SKM-1 treated with dmso at 0.1 percent for 144 hours (cell line): ENCODE measurements at regions not wholly inside any gene's neighbourhood (a gene's known extent, or its start where the extent isn't known, plus 50 kb on each side); places are given as distances from the start of the nearest gene placed in this dataset.

Source experiments
- DNase-seq: peaks from one replicate; lab custom pipeline; 2025; ENCODE audit not compliant: unreplicated experiment; lab: John Stamatoyannopoulos, UW

DNA sequence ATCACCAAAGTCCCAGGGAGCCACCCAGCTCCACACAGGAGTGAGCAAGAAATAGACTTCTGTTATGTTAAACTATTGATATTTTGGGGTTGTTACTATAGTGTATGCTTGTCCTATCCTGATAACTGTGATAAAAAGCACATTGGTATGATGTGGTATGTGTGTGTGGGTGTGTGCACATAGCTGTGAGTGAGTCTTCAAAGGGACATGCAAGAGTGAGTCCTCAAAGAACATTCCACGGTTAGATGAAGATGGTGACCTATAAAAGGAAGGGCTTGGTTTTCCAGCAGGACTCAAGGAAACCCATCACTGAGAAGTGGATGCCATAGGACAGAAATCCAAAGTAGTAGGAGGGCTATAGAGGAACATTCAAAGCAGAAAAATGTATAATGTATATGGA, 342.9 kb downstream of the TSN start:
- DNase-seq: no peak

DNA sequence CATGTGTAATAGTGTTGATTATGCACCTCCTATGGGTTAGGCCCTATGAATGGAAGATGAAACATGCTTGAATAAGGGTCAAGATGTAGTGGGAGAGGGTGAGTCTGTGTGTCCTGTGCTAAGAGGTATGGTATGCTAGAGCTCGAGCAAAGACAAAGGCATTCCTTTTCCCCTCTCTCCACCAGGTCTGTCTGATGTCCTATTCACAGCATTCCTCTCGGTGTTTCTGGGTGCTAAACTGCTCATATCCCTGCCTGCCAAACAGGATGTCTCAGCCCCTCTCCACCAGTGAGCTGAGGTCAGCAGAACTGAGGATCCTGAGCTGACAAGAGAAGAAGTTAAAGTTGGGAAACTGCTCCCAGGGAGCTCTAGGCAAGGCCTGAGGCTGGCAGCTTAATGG, 344.9 kb downstream of the TSN start:
- DNase-seq: no peak

DNA sequence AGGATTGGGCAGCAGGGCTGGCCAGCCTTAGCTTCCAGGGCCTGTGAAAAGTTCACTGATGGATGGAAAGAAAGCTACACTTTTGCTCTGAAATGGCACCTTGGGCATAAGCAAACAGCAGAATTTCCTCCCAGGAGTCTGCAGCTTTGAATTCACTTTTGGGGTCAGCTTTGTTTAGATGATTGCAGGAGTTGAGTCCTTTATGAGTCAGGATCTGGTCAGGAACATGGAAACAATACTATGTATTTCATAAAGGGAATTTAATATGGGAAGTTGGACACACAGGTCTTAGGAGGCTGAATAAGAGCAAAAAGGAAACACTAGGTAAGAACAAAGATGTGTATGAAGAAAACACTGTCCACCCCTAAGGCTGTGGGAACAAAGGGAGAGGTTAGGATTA, 345.3 kb downstream of the TSN start:
- DNase-seq: no peak

DNA sequence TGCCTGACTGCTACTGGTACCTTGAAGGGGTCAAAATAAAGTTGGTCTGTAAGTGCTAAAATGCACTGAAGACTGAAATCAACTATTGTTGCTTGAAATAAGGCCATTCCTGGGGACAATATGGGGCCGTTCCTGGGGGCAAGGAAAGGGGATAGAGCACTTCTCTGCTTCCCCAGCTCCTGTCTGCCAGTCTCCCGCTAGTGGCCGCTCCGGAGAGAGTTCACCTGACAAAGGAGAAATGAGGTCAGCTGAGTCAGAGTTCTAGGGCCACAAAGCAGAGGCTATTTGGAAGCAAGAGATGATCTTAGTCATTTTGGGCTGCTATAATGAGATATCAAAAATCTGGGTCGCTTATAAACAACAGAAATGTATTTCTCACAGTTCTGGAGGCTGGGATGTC, 345.9 kb downstream of the TSN start:
- DNase-seq: no peak

DNA sequence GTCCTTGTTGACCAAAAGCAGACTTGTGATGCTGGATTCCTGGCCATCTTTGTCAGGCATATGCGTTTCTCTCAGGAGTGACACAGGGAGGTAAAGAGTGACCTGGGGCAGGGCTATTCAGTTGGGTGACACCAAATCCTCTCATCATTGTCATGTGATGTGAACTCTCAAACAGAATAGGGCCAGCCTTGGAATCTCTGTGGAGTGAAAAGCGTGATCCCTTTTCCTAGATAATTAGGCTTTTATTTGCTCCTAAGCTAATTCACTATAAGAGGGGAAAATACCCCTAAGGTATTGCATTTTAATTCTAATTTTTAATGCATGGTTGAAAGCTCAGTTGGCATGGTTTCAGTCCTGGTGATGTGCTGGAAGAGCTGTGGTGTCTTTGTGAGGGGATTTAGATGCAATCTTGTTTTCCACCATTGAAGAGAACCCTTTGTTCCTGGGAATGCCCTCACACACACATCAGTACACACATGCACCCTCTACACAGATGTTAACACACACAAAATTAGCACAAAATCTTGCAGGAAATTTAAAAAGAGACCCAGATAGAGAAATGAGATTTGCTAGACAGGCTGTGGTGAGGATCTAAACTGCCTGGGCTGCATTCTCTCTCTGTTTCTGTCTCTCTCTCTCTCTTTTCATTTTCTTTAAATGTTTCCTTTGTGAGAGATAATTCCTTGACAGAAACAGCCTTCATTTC, 349.9 kb downstream of the TSN start:
- no peak for DNase-seq

DNA sequence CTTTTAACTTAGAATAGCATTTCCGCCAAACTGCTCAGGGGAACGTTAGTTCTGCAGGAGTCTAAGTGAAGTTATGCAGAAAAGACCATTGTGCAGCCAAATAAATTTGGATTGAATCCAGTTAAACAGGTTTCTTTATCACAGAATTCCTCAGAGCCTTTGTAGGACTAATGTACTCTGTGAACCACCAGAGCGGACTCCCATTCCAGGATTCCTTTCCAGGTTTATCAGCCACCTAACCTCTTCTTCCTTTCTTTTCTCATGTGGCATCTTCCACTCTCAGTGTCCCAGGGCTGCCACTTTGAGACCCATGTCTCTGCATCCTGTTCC, 350.4 kb downstream of the TSN start:
- DNase-seq: no peak

DNA sequence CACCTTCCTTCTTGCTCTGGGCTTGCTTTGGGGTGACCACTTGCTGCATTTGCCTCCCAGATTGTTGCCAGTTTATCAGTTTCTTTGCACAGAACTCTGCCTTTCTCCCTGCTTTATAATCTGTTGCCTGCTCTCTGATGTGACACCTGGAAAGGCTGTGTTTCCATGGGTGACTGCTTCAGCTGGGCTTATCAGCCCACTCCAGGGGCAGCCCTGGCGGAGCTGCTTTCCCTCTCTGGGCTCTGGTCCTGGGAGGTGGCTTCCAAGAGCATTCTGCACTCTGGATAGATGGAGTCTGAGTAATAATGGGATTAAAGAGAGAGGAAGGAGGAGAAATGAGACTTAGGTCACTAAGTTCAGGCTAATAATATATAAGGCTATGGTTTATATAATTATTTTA, 352.7 kb downstream of the TSN start:
- DNase-seq: no peak

DNA sequence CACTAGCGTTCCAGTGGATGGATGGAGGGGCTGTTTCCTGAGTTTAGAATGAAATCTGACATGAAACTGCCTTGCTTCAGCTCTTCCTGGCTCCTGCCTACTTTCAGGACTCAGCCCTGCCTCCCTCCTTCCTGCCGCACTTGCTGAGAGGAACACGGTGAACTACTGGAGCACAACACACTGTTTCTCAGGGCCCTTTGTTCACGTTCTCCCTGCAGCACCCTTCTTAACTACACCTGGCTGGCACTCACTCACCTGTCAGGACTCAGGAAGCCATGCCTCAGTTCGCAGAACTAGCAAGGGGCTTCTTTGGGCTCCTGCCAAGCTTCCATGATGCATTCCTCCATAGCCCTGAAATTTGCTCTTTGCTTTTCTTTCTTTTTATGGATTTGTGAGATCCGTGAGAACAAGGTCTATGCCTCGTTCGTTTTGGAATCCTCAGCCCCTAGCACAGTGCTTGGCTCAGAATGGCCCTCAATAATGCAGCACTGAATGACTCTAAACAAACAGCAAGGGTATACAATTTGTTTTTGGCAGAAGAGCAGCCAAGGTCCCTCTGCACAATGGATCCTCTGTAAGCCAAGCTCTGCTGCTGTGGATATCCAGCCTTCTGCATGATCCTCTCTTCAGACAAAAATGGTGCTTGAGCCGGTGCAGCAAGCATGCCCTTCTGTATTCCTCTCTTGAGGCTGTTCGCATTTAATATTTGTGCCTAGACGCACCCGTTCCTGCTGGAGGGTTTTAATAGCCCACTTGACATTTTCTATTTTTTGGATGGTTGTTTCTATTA, 357.0 kb downstream of the TSN start:
- DNase-seq: no peak

DNA sequence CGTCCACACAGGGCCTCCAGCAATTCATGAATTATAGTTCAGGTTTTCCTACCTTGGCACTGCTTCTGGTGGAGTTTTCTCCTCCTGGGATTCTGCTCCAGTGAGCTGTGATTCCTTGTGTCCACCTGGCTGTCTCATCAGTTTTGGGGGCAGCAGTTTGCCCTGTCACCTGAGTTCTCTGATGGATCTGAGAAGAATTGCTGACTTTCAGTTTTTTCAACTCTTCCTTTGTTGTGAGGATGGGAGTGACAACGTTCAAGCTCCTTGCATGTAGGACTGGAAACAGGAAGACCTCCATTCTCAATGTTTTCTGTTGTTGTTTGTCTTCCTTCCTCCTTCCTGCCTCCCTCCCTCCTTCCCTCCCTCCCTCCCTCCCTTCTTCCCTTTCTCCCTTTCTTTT, 359.0 kb downstream of the TSN start:
- no peak for DNase-seq

DNA sequence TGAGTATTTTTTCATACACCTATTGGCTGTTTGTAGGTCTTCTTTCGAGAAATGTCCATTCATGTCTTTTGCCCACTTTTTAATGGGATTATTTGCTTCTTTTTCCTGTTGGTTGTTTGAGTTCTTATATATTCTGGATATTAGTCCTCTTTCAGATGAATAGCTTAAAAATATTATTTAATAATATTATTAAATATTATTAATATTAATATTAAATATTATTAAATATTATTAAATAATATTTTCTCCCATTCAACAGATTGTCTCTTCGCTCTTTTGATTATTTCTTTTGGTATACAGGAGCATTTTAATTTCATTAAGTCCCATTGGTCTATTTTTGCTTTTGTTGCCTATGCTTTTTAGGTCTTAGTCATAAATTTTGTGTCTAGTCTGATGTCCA, 361.9 kb downstream of the TSN start:
- no peak for DNase-seq

DNA sequence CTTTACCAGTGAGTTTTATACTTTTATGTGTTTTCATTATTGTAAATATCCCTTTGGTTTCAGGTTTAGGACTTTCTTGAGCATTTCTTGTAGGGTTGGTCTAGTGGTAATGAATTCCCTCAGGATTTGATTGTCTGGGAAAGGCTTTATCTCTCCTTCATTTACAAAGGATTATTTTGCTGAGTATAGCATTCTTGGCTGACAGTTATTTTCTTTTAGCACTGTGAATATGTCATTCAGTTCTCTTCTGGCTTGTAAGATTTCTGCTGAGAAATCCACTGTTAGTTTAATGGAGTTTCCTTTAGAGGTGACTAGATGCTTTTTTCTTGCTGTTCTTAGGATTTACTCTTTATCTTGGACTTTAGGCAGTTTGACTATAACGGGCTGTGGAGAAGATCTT, 373.9 kb downstream of the TSN start:
- DNase-seq: no peak

DNA sequence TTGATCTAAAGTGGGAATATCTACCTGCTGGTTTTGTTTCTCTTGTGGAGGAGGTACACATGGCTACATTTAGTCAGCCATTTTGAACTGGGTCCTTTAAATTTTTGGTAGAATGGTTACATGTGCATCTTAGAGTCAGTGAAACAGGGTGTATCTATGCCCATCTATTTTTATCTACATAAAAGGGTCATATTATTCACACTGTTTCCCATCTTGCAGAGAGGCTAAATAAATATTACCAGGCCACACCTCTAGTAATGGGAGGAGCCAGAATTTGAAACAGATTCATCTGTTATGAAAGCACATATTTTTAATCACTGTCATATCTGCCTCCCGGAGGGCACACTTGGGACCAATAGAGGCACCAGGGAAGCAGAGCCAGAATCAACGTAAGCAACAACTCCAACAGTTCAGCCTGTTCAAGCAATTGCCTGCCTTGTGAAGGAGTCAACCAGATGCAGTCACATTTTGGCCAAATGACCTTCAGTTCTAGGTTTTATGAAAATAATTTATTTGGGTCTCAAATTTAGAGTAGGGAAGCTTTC, 376.8 kb downstream of the TSN start:
- no peak for DNase-seq

DNA sequence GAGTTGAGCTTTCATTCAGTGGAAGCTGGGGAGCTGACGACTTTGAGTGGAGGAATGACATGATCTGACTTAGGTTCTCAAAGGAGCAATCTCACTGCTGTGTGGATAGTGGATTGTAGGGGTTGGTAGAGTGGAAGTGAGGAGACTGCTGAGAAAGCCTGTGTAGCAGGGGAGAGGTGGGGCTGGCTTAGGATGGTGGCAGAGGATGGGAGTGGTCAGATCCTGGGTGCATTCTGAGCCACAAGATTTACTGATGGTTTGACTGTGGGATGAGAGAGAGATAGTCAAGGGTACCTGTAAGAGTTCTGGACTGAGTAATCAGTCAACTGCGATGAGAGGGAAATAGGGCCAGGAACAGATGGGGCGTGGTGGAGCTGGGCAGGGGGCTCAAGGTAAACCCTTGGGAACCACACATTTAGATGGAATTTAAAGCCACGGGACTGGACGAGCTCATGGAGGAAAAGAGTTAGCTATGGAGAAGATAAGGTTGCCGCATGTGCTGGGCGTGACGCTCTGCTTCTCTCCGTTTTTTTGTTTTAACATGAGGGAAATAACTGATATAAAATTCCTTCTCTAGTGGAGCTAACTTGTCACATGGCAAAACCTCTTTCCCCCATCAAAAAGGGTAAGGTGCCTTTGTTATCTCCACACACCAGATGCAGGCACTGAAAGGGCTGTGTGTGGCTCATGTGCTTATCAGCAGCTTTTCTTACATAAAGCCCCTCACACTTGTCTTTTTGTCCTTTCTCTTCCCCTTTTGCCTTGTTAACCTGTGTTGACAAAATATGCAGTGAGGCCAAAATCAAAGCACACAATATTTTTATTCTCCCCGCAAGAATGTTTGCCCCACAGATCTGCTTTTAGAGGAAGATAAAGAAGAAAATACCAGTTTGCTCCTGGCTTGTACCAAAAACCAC, 379.8 kb downstream of the TSN start:
- no peak for DNase-seq

DNA sequence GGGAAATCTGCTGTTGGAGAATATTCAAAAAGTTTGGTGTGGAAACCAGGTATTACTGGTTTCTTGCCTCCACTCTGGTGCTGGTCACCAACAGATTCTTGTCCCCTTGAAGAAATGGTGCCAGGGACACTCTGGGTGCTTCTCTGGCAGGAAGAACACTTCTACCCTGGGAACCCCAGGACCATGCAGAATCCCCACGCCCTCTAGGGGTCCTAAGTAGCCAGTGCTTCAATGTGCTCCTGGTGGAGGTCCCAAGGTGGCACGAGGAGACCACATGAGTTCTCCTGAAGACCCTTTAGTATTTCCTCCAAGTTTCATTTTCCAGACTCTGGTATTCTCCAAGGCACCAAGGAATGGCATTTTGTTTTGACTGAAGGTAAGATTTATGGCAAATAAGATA, 380.6 kb downstream of the TSN start:
- DNase-seq: no peak

DNA sequence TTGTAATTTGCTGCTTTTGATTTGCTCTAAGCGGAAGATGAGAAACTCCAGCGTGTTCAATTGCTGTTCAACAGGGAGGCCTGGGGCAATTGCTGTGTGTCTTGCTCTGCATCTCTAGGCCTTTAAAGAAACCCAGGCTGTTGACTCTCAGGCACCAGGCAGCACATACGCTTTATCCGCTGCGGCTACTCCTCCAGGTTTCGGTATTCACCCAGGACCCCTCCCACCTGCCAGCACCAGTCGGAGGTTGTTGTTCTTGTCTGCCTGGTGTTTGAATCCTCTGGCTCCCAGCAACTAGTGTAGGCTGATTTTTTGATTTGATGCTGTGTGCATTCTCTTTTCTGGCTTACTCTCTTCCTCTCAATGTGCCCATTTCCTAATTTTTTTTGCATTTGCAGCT, 383.1 kb downstream of the TSN start:
- DNase-seq: no peak

DNA sequence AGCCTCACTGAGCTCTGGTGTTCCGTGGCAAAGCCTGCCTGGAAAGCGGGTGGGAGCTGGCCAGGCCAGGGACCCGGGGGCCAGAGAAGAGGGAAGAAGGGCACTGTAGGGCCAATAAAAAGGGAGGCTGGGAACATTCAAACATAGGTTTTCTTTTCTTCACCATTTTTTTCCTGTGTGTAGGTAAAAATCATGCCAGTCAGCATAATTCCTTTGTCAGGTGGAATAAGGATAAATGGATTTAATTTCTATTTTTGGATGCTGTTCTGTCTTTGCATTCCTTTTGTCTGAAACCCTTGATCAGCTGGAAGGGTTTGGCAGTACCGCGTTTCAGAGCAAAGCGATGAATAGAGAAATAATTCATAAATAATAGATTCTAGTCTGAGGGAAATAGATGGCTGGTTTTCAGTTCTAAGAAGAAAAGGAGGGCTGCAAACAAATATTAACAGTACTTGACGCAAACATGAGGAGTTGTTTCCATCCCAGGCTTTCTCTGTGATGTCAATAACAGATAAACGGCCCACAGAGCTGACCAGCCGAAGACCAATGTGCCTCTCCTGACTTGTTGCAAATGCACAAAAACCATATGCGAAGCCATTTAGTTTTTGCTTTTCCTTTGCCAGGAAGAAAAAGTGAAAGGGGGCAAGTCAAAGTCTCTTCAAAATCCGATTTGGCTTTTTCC, 384.4 kb downstream of the TSN start:
- DNase-seq: no peak

DNA sequence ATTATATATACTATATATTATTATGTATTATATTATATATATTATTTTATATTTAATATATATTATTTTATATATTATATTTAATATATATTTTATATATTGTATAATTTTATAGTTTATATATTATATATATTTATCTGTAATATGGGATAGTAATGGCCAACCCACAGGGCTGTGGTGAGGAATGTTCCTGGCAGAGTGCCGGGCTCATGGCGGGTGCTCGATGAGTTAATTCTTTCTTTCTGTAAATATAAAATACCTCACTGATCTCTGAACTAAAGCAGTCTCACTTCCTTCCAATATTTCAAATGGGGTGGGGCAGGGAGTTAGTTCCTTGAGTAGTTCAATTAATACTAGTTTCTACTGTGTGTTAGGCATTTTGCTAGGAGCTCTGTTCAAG, 389.4 kb downstream of the TSN start:
- no peak for DNase-seq

DNA sequence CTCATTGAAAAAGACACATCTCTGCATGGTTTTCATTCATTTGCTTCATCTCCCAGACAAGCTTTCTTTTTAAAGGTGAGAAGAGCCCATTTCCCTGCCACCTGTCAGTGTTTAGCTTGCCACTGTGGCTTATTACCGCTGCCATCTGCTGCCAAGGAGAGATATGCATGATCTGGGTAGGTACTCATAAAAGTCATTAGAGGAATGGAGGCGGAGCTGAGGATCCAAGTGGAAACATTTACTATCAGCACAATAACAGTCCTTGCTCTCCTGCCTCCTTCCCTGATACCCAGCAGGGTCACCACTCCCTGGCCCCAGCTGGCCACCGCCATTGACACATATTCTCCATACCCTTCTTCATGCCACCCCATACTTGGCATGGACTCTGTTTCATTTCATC, 390.4 kb downstream of the TSN start:
- no peak for DNase-seq

DNA sequence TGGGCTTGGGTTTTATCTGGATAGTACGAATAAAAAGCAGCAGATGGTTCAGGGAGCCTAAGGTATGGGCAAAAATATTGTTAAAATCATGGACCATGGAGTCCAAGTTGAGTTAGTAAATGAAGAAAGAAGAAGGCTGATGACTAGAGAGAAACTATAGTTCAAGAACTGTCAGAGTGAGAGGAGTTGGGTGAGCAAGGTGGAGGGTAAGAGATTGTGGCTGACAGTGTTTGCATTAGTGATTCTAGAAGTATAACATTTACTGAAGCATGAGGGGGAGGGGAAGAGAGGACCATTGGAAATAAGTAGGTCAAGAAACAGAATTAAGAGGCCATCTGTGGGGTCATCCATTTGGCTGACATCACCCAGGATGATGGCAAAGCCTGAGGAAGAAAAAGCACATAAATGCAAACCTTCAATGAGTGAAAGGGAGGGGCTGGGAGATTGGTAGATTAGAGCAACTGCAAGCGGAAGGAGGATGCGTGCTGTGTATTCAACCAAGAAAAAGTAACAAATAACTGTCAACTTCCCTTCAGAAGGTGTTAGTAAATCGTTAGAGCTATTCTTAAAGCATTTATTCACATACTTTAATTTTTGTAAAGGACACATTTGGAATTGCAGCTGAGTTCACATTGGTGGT, 392.8 kb downstream of the TSN start:
- no peak for DNase-seq

DNA sequence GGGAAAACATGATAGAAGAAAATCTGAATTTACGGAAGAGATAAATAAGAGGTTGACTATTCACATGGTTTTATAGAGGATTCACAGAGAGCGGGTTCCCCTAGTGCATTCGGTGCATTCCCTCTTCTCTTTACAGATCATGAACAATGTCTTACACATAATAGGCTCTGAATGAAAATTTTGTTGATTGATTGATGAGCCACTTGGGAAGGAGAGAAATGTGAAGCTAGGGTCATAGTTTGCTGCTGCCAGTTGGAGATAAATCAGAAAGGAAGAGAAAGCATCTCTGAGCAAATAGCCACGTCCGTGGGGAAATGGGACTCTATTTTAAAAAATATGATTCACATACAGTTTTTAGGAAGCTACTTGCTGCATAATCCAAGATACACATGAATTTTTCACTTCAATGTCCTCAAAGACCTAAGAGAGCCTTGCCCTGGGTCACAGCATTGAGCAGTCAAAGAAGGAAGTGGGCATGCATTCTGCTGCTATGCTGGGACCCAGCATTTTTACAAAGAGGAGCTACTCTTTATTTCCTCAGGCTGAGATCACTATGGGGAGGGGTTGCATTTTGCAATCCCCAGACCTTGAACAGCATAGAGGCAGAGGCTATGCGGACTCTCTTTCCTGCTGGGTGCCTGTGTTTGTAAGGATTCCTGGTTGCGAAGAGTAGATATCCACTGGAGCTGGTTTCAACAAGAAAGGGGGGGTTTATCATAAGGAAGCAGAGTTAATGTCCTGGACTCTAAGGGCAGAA, 395.3 kb downstream of the TSN start:
- DNase-seq: peak; percentile 10
